ENCODE measurements at regions not wholly inside any gene's neighbourhood (a gene's known extent, or its start where the extent isn't known, plus 50 kb on each side); places are given as distances from the start of the nearest gene placed in this dataset.

DNA sequence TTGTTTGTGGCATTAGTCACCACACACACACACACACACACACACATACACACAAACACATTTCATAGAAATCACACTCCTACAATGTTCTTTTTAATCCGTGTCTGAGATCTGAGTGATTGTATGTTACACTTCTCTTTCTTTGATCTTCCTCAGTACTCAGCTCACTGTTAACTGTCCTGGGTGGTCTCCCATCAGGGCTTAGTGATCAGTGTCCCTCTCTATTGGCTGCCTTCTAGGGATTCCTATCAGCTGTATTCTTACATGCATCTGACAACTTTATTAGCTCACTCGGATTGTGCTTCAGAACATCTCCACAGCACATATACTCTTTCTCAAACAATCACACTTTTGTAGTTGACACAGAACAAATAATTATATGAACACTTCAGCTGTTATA is 170.2 kb upstream of the POU5F2 start:
- Histone ChIP-seq H3K4me1 (no peaks in the 10 kb centered on the region), H3K36me3 (no peaks in the 10 kb centered on the region), H3K4me3 (no peak overlapping the region), H3K27me3 (no peaks in the 10 kb centered on the region), H3K9me3 (no peaks in the 10 kb centered on the region), H3K27ac (no peak overlapping the region)
- 48 to 70% (median 65%) methylated on average over 2 of the region's 2 CpGs for WGBS, 5 donors
- no peak for DNase-seq
- intact Hi-C loops (cut with DNase I; ENCODE audit: low total_unique reads) = no loop called here
- TF ChIP-seq POLR2A (IDR thresholded peaks at IDR 0.05) (no peak), EP300 (IDR thresholded peaks at IDR 0.05) (no peak), POLR2AphosphoS5 (IDR thresholded peaks at IDR 0.05) (no peak)
- TF ChIP-seq, protein P1, sequence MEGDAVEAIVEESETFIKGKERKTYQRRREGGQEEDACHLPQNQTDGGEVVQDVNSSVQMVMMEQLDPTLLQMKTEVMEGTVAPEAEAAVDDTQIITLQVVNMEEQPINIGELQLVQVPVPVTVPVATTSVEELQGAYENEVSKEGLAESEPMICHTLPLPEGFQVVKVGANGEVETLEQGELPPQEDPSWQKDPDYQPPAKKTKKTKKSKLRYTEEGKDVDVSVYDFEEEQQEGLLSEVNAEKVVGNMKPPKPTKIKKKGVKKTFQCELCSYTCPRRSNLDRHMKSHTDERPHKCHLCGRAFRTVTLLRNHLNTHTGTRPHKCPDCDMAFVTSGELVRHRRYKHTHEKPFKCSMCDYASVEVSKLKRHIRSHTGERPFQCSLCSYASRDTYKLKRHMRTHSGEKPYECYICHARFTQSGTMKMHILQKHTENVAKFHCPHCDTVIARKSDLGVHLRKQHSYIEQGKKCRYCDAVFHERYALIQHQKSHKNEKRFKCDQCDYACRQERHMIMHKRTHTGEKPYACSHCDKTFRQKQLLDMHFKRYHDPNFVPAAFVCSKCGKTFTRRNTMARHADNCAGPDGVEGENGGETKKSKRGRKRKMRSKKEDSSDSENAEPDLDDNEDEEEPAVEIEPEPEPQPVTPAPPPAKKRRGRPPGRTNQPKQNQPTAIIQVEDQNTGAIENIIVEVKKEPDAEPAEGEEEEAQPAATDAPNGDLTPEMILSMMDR (IDR thresholded peaks at IDR 0.05) = no peak

DNA sequence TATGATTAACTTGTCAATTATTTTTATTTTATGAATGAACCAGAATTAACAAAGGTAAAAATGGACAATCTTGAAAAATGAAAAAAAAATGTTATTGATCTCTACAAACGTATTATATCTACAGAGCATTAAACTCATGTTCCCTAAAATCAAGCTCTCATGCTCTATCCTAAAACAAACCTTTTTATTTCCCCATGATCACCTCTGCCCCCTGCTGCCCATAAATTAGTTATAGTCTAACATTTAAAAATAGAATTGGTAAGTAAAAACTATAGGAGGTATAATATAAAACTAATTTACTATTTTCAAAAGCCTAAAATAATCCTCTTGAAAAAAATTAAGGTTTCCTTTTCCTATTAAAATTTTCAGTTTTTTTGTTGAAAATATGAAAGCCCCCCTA is 168.0 kb upstream of the POU5F2 start:
- H3K36me3 ChIP-seq = no peaks in the 10 kb centered on the region
- DNase-seq = no peak
- H3K9me3 ChIP-seq = no peaks in the 10 kb centered on the region
- TF ChIP-seq EP300 (IDR thresholded peaks at IDR 0.05) (no peak), POLR2AphosphoS5 (IDR thresholded peaks at IDR 0.05) (no peak), POLR2A (IDR thresholded peaks at IDR 0.05) (no peak)
- TF ChIP-seq, protein P1 (IDR thresholded peaks at IDR 0.05) = no peak
- H3K27me3 ChIP-seq = no peaks in the 10 kb centered on the region
- no peak overlapping the region for H3K4me3 ChIP-seq
- intact Hi-C loops (cut with DNase I; ENCODE audit: low total_unique reads) = no loop called here
- 42 to 61% (median 57%) methylated on average over 1 of the region's 1 CpG for WGBS, 5 donors
- H3K27ac ChIP-seq = no peak overlapping the region
- H3K4me1 ChIP-seq = no peaks in the 10 kb centered on the region

DNA sequence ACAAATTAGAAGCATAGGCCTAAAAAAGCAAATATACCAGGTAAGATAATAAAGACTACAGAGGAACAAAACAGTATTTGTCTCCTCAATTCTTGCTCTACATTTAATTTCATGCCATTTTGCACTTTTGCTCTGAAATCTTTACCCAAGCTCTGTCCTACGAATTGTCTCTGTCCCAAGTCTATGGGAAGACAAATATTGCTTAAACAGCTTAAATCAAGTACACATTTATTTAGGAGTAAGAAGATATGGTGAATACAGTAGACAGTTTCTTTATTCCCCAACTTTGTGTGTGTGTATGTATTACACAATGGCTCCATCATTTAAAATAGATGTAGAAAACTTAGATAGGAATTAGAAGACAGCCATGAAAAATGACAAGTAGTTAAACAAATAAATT is 163.5 kb upstream of the POU5F2 start:
- no peak overlapping the region for H3K27ac ChIP-seq
- TF ChIP-seq, protein P1 (IDR thresholded peaks at IDR 0.05) = no peak
- no peak for TF ChIP-seq POLR2AphosphoS5 (IDR thresholded peaks at IDR 0.05)
- no peak for TF ChIP-seq POLR2A (IDR thresholded peaks at IDR 0.05)
- no peak for TF ChIP-seq EP300 (IDR thresholded peaks at IDR 0.05)
- H3K4me1 ChIP-seq = peaks cover 0 to 11% (median 0%) of the 10 kb centered on the region in 4 donors
- H3K9me3 ChIP-seq = no peaks in the 10 kb centered on the region
- intact Hi-C loops (cut with DNase I; ENCODE audit: low total_unique reads) = no loop called here
- no peak overlapping the region for H3K4me3 ChIP-seq
- no peaks in the 10 kb centered on the region for H3K27me3 ChIP-seq
- 87 to 92% (median 91%) methylated on average over 1 of the region's 1 CpG for WGBS, 5 donors
- no peaks in the 10 kb centered on the region for H3K36me3 ChIP-seq
- DNase-seq = no peak

DNA sequence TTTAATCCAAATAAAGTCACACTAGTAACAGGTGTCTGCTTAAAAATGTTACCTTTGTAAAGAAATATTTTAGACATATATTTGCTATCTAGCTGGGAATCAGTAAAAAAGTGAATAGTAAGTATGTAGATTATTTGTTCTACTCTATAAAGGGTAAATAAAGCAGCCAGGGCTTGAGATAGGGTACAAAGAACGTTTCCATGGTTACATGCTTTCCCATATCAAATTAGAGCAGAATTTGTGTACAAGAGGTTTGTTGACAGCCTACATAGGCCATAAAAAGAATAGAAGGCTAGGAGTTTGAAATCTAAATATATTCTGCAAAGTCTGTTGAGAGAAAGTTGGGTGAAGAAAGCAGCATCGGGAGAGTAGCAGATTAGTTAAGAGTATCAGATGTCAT is 160.9 kb upstream of the POU5F2 start:
- intact Hi-C loops (cut with DNase I; ENCODE audit: low total_unique reads) = no loop called here
- H3K4me3 ChIP-seq = no peak overlapping the region
- H3K4me1 ChIP-seq = peaks cover 0 to 11% (median 0%) of the 10 kb centered on the region in 4 donors
- peak in 1 of 2 donors; percentile 16 for DNase-seq
- H3K27me3 ChIP-seq = no peaks in the 10 kb centered on the region
- no peaks in the 10 kb centered on the region for H3K9me3 ChIP-seq
- H3K36me3 ChIP-seq = no peaks in the 10 kb centered on the region
- no peak overlapping the region for H3K27ac ChIP-seq
- TF ChIP-seq POLR2A (IDR thresholded peaks at IDR 0.05) (no peak), EP300 (IDR thresholded peaks at IDR 0.05) (no peak), POLR2AphosphoS5 (IDR thresholded peaks at IDR 0.05) (no peak)
- TF ChIP-seq, protein P1 (IDR thresholded peaks at IDR 0.05) = no peak
- 30 to 70% (median 38%) methylated on average over 2 of the region's 2 CpGs for WGBS, 5 donors
